Fibroblast of the aortic adventitia (primary cell): ENCODE measurements at regions not wholly inside any gene's neighbourhood (a gene's known extent, or its start where the extent isn't known, plus 50 kb on each side); places are given as distances from the start of the nearest gene placed in this dataset.

Experiments used
- DNase-seq: peaks from one replicate; pipeline ENCODE4 v3.0.0-alpha.2; 2010; ENCODE audit warnings: low read depth
- H3K4me3 ChIP-seq: 2 replicates; pipeline ENCODE4 v1.5.1; 2011; ENCODE audit warnings: low read depth, mild to moderate bottlenecking, control low read depth, low read length, moderate library complexity
- CTCF ChIP-seq: IDR thresholded peaks from 2 replicates; pipeline ENCODE4 v1.5.1; 2011; ENCODE audit warnings: mild to moderate bottlenecking, low read length, control low read depth, inconsistent platforms; ENCODE audit not compliant: insufficient read depth

- peak; percentile 70 for DNase-seq
- TF ChIP-seq CTCF: no peak
- no peak overlapping the region for H3K4me3 ChIP-seq
These were observed 171.1 kb upstream of the STT3B start for GRCh38 chr3:31361371-31362273.

GRCh38 chr3:31364188-31364587 lies 168.5 kb upstream of the STT3B start:
- no peak for DNase-seq
- H3K4me3 ChIP-seq: no peak overlapping the region
- no peak for TF ChIP-seq CTCF

- peak; percentile 69 for DNase-seq
- no peak overlapping the region for H3K4me3 ChIP-seq
- TF ChIP-seq CTCF: peak; percentile 7
These were observed 168.0 kb upstream of the STT3B start for GRCh38 chr3:31364711-31365110.

GRCh38 chr3:31367518-31367917 lies 165.2 kb upstream of the STT3B start:
- TF ChIP-seq CTCF: no peak
- H3K4me3 ChIP-seq: no peak overlapping the region
- DNase-seq: no peak

GRCh38 chr3:31369637-31370379 lies 162.9 kb upstream of the STT3B start:
- peak; percentile 37 for DNase-seq
- no peak overlapping the region for H3K4me3 ChIP-seq
- no peak for TF ChIP-seq CTCF

- DNase-seq: no peak
- H3K4me3 ChIP-seq: no peak overlapping the region
- no peak for TF ChIP-seq CTCF
These were observed 162.4 kb upstream of the STT3B start for GRCh38 chr3:31370380-31370666.
